ENCODE measurements at regions not wholly inside any gene's neighbourhood (a gene's known extent, or its start where the extent isn't known, plus 50 kb on each side); places are given as distances from the start of the nearest gene placed in this dataset.

- TF ChIP-seq CTCF (IDR thresholded peaks at IDR 0.05) = no peak
- no peak for TF ChIP-seq POLR2A (IDR thresholded peaks at IDR 0.05)
- no peak for TF ChIP-seq POLR2AphosphoS5 (IDR thresholded peaks at IDR 0.05)
- TF ChIP-seq EP300 (IDR thresholded peaks at IDR 0.05) = no peak
Observed at GRCh38 chr20:52667358-52667757, 304.8 kb upstream of the TSHZ2 start.

Data from gastroesophageal sphincter (tissue), 3 donors.